ENCODE measurements at regions not wholly inside any gene's neighbourhood (a gene's known extent, or its start where the extent isn't known, plus 50 kb on each side); places are given as distances from the start of the nearest gene placed in this dataset.

GRCh38 chr2:104444392-104444791, 409.5 kb upstream of the POU3F3 start:
- H4K20me1 ChIP-seq (ENCODE audit: insufficient read depth, low read length): no peaks in the 10 kb centered on the region
- H3K27ac Mint-ChIP-seq: no peak overlapping the region
- peaks cover 0 to 3% of the 10 kb centered on the region in 2 donors for H3K4me1 ChIP-seq (ENCODE audit: control insufficient read depth in 1 of 2, insufficient read depth in 2 of 2, low read length in 2 of 2)
- H2AFZ ChIP-seq (ENCODE audit: insufficient read depth, low read depth, low read length, poor library complexity, severe bottlenecking): no peak overlapping the region
- H3K4me1 Mint-ChIP-seq: peaks cover 9% of the 10 kb centered on the region
- no peaks in the 10 kb centered on the region for H3K36me3 Mint-ChIP-seq
- no peak overlapping the region for H3K4me2 ChIP-seq (replicated peaks; ENCODE audit: extremely low read depth, low read length, poor library complexity, severe bottlenecking)
- no peak for TF ChIP-seq CTCF (IDR thresholded peaks at IDR 0.05)
- DNase-seq: no peak
- no peaks in the 10 kb centered on the region for H3K36me3 ChIP-seq (replicated peaks in 1 of 2; ENCODE audit: control insufficient read depth in 1 of 2, insufficient read depth in 2 of 2, low read length in 2 of 2)
- peaks cover 0 to 11% (median 4%) of the 10 kb centered on the region in 3 donors for H3K27me3 Mint-ChIP-seq (ENCODE audit: low read depth in 3 of 3)
- H3K9me3 Mint-ChIP-seq: no peaks in the 10 kb centered on the region
- no peak overlapping the region for H3K4me3 ChIP-seq (replicated peaks in 1 of 3; ENCODE audit: low read depth in 2 of 3, low read length in 3 of 3)
- no peaks in the 10 kb centered on the region for H3K79me2 ChIP-seq (ENCODE audit: insufficient read depth, low read length)
- no peaks in the 10 kb centered on the region for H3K9me3 ChIP-seq (replicated peaks in 1 of 2; ENCODE audit: control insufficient read depth in 1 of 2, insufficient read depth in 1 of 2, low read length in 2 of 2)
- H3K9ac ChIP-seq (ENCODE audit: insufficient read depth, low read length, poor library complexity, severe bottlenecking): no peak overlapping the region
- no peaks in the 10 kb centered on the region for H3K27me3 ChIP-seq (ENCODE audit: control insufficient read depth in 2 of 2, insufficient read depth in 2 of 2, low read length in 2 of 2)
- H3K27ac ChIP-seq (ENCODE audit: low read depth in 1 of 2, low read length in 2 of 2): no peak overlapping the region
- H3K4me3 Mint-ChIP-seq: no peak overlapping the region
- intact Hi-C loops (cut with micrococcal nuclease): loop anchor here (5.0 kb wide), 1 partner anchor 403 kb away; no protein-coding TSS in a partner anchor
- WGBS (ENCODE audit: insufficient coverage): 85% methylated on average over 4 of the region's 4 CpGs

- Histone ChIP-seq H3K27ac (ENCODE audit: low read depth in 1 of 2, low read length in 2 of 2) (no peak overlapping the region), H3K79me2 (ENCODE audit: insufficient read depth, low read length) (no peaks in the 10 kb centered on the region), H3K36me3 (replicated peaks in 1 of 2; ENCODE audit: control insufficient read depth in 1 of 2, insufficient read depth in 2 of 2, low read length in 2 of 2) (no peaks in the 10 kb centered on the region), H3K4me3 (replicated peaks in 1 of 3; ENCODE audit: low read depth in 2 of 3, low read length in 3 of 3) (no peak overlapping the region), H3K4me1 (ENCODE audit: control insufficient read depth in 1 of 2, insufficient read depth in 2 of 2, low read length in 2 of 2) (peaks cover 0 to 3% of the 10 kb centered on the region in 2 donors), H4K20me1 (ENCODE audit: insufficient read depth, low read length) (no peaks in the 10 kb centered on the region), H3K9ac (ENCODE audit: insufficient read depth, low read length, poor library complexity, severe bottlenecking) (no peak overlapping the region), H3K9me3 (replicated peaks in 1 of 2; ENCODE audit: control insufficient read depth in 1 of 2, insufficient read depth in 1 of 2, low read length in 2 of 2) (no peaks in the 10 kb centered on the region), H2AFZ (ENCODE audit: insufficient read depth, low read depth, low read length, poor library complexity, severe bottlenecking) (no peak overlapping the region), H3K4me2 (replicated peaks; ENCODE audit: extremely low read depth, low read length, poor library complexity, severe bottlenecking) (no peak overlapping the region), H3K27me3 (ENCODE audit: control insufficient read depth in 2 of 2, insufficient read depth in 2 of 2, low read length in 2 of 2) (no peaks in the 10 kb centered on the region)
- intact Hi-C loops (cut with micrococcal nuclease): loop anchor here (5.0 kb wide), 1 partner anchor 402 kb away; no protein-coding TSS in a partner anchor
- H3K27ac Mint-ChIP-seq: peak overlapping the region in 2 of 7 donors; percentile 7 to 12
- H3K4me3 Mint-ChIP-seq: no peak overlapping the region
- no peaks in the 10 kb centered on the region for H3K36me3 Mint-ChIP-seq
- H3K27me3 Mint-ChIP-seq (ENCODE audit: low read depth in 3 of 3): peaks cover 0 to 11% (median 4%) of the 10 kb centered on the region in 3 donors
- no CpG with 5 or more reads among the region's 3 CpGs for WGBS (ENCODE audit: insufficient coverage)
- no peak for TF ChIP-seq CTCF (IDR thresholded peaks at IDR 0.05)
- DNase-seq: no peak
- H3K9me3 Mint-ChIP-seq: no peaks in the 10 kb centered on the region
- H3K4me1 Mint-ChIP-seq: peaks cover 9% of the 10 kb centered on the region
Measured at GRCh38 chr2:104444889-104445288, 409.0 kb upstream of the POU3F3 start.
